GM12878 (cell line): ENCODE measurements at regions not wholly inside any gene's neighbourhood (a gene's known extent, or its start where the extent isn't known, plus 50 kb on each side); places are given as distances from the start of the nearest gene placed in this dataset.
A peak's percentile ranks its signal among the peaks of the same experiment; 100 is the strongest.

Experiments used
- ATAC-seq: fragments of 200-7000 bp; cut with Tn5 transposase; 3 replicates; pipeline ENCODE4 v1.9.1; 2020; ENCODE audit warnings: mild to moderate bottlenecking, moderate library complexity
- BruUV-seq: library from RNA; stranded (reverse); fragments of 400-500 nt; replicated peaks from 2 replicates; lab custom pipeline; 2021; lab: Mats Ljungman, UMichigan
- CTCF ChIA-PET: fragments of 300-600 bp; sonication (Branson Sonifier 250); formaldehyde crosslinking; extraction: SDS; loops from one replicate; lab custom pipeline; 2021; ENCODE audit warnings: inconsistent platforms; lab: Yijun Ruan, JAX
- POLR2A ChIA-PET: fragments of 350-600 bp; formaldehyde crosslinking; extraction: SDS; loops from one replicate; lab custom pipeline; 2021; ENCODE audit warnings: inconsistent platforms; lab: Charles Lee
- RAD21 ChIA-PET: fragments of 300-600 bp; sonication (Branson Sonifier 250); formaldehyde crosslinking; loops from one replicate; lab custom pipeline; 2023; ENCODE audit warnings: antibody characterized with exemption; ENCODE audit not compliant: unreplicated experiment; lab: Charles Lee
- SMC1A ChIA-PET: fragments of 300-600 bp; sonication (Branson Sonifier 250); formaldehyde crosslinking; loops from one replicate; lab custom pipeline; 2023; ENCODE audit not compliant: unreplicated experiment, uncharacterized antibody; lab: Charles Lee
- DNase-seq: peaks from one replicate; pipeline ENCODE4 v3.0.0-alpha.2; 2011; ENCODE audit warnings: low read depth, low spot score
- FAIRE-seq: peaks from 3 replicates; lab custom pipeline; 2011; peaks lifted over from hg19 to GRCh38; lab: Jason Lieb, UNC
- H2AFZ ChIP-seq: 2 replicates; pipeline ENCODE4 v1.6.0; 2011; ENCODE audit warnings: low read depth, low read length, control low read depth; ENCODE audit not compliant: control insufficient read depth
- H3K27ac ChIP-seq: 2 replicates; pipeline ENCODE4 v1.5.1; 2011; ENCODE audit warnings: control low read depth; ENCODE audit not compliant: control insufficient read depth, insufficient read depth
- H3K27me3 ChIP-seq, 2 experiments: replicated peaks in 1 of 2; 2 replicates each; pipeline versions ENCODE4 v1.6.0 to v1.6.1; 2011; ENCODE audit warnings: low read length in 1 of 2; ENCODE audit not compliant: control insufficient read depth in 2 of 2, insufficient read depth in 2 of 2
- H3K36me3 ChIP-seq, 2 experiments: 2 replicates each; pipeline ENCODE4 v1.5.1; 2011; ENCODE audit warnings: low read length in 1 of 2; ENCODE audit not compliant: control insufficient read depth in 2 of 2, insufficient read depth in 2 of 2
- H3K4me1 ChIP-seq: 2 replicates; pipeline ENCODE4 v1.6.1; 2011; ENCODE audit warnings: mild to moderate bottlenecking, low read length, moderate library complexity, mixed read lengths; ENCODE audit not compliant: control insufficient read depth, insufficient read depth
- H3K4me2 ChIP-seq: 2 replicates; pipeline ENCODE4 v1.6.0; 2011; ENCODE audit warnings: control low read depth; ENCODE audit not compliant: control insufficient read depth, insufficient read depth
- H3K4me3 ChIP-seq: fragments of 200-600 bp; sonication (generic); 2 replicates; pipeline ENCODE4 v1.5.1; 2016
- H3K79me2 ChIP-seq: 2 replicates; pipeline ENCODE4 v1.6.0; 2011; ENCODE audit warnings: low read length; ENCODE audit not compliant: control insufficient read depth, insufficient read depth
- H3K9ac ChIP-seq: 2 replicates; pipeline ENCODE4 v1.8.0; 2011; ENCODE audit warnings: low read length, control low read depth, mixed read lengths; ENCODE audit not compliant: control insufficient read depth, insufficient read depth
- H3K9me3 ChIP-seq: replicated peaks from 3 replicates; pipeline ENCODE4 v1.5.1; 2011; ENCODE audit warnings: mild to moderate bottlenecking, low read length; ENCODE audit not compliant: control insufficient read depth, insufficient read depth
- H4K20me1 ChIP-seq: 2 replicates; pipeline ENCODE4 v1.6.0; 2011; ENCODE audit not compliant: control insufficient read depth, insufficient read depth
- ASH2L ChIP-seq: fragments of 300-600, 200-600 bp; sonication (generic); IDR thresholded peaks from 2 replicates; pipeline ENCODE4 v1.6.1; 2017; ENCODE audit warnings: low read depth, mild to moderate bottlenecking, borderline replicate concordance
- ATF7 ChIP-seq: fragments of 450-650 bp; IDR thresholded peaks from 2 replicates; pipeline ENCODE4 v1.6.1; 2016; ENCODE audit warnings: low read depth, mild to moderate bottlenecking
- BCL11A ChIP-seq: IDR thresholded peaks from 2 replicates; pipeline ENCODE4 v1.6.1; 2011; ENCODE audit warnings: low read depth, low read length
- BCL3 ChIP-seq: IDR thresholded peaks from 2 replicates; pipeline ENCODE4 v1.6.1; 2011; ENCODE audit warnings: borderline replicate concordance, low read depth, mild to moderate bottlenecking, moderate library complexity, low read length; ENCODE audit not compliant: insufficient read depth, poor library complexity, severe bottlenecking
- CBFB ChIP-seq: IDR thresholded peaks from 2 replicates; pipeline ENCODE4 v1.6.1; 2016; ENCODE audit warnings: antibody characterized with exemption, low read depth
- CBX3 ChIP-seq: fragments of 200-600 bp; sonication (generic); IDR thresholded peaks from 2 replicates; pipeline ENCODE4 v1.6.1; 2016; ENCODE audit warnings: low read depth, borderline replicate concordance
- CUX1 ChIP-seq: IDR thresholded peaks from 2 replicates; pipeline ENCODE4 v1.6.1; 2012; ENCODE audit warnings: improper control_type of control experiment, low read depth, low read length; ENCODE audit not compliant: insufficient replicate concordance
- HDAC6 ChIP-seq: fragments of 200-600 bp; sonication (generic); IDR thresholded peaks from one replicate; pipeline ENCODE4 v1.8.0; 2017; ENCODE audit warnings: antibody characterized with exemption; ENCODE audit not compliant: unreplicated experiment
- IKZF2 ChIP-seq, 2 experiments: fragments of 450-650 bp; IDR thresholded peaks; 2 replicates each; pipeline ENCODE4 v1.6.1; 2017; ENCODE audit warnings: mild to moderate bottlenecking in 2 of 2, moderate library complexity in 2 of 2
- NRF1 ChIP-seq: conservative IDR thresholded peaks from 2 replicates; pipeline ENCODE4 v1.6.1; 2011; ENCODE audit warnings: mild to moderate bottlenecking, low read depth, low read length, improper control_type of control experiment
- RUNX3 ChIP-seq: IDR thresholded peaks from 2 replicates; pipeline ENCODE4 v1.6.1; 2012; ENCODE audit warnings: low read length, inconsistent platforms
- SREBF1 ChIP-seq: IDR thresholded peaks from 2 replicates; pipeline ENCODE4 v1.6.1; 2012; ENCODE audit warnings: mild to moderate bottlenecking, low read length
- TAF1 ChIP-seq: IDR thresholded peaks from 2 replicates; pipeline ENCODE4 v1.6.1; 2011; ENCODE audit warnings: mild to moderate bottlenecking, low read depth, low read length, borderline replicate concordance
- TCF3 ChIP-seq: IDR thresholded peaks from 2 replicates; pipeline ENCODE4 v1.6.1; 2012; ENCODE audit warnings: low read depth, mild to moderate bottlenecking, low read length, borderline replicate concordance; ENCODE audit not compliant: insufficient read depth
- ZNF217 ChIP-seq: fragments of 450-650 bp; IDR thresholded peaks from 2 replicates; pipeline ENCODE4 v1.6.1; 2017; ENCODE audit warnings: antibody characterized with exemption, mild to moderate bottlenecking
- ZNF384 ChIP-seq: IDR thresholded peaks from 2 replicates; pipeline ENCODE4 v1.6.1; 2012; ENCODE audit warnings: low read depth, mild to moderate bottlenecking, low read length, improper control_type of control experiment, borderline replicate concordance
- ZNF622 ChIP-seq: fragments of 450-650 bp; IDR thresholded peaks from 2 replicates; pipeline ENCODE4 v1.6.1; 2017; ENCODE audit warnings: mild to moderate bottlenecking, inconsistent platforms
- WGBS: methylation state at CpG from one replicate; pipeline ENCODE4 v1.1.6; 2016; ENCODE audit warnings: low lambda C conversion rate; ENCODE audit not compliant: insufficient replicate concordance, insufficient coverage; ENCODE audit errors: missing lambda C conversion rate; 5-methylcytosine and 5-hydroxymethylcytosine counted together
- in situ Hi-C: fragments of 300-500 bp; cut with MboI; formaldehyde crosslinking; loops from 9 replicates; pipeline ENCODE4 v1.14.3; 2018; ENCODE audit warnings: mixed read lengths
- intact Hi-C: fragments of 100-400 bp; cut with micrococcal nuclease; formaldehyde crosslinking; loops from one replicate; pipeline ENCODE4 v1.14.2; 2022; ENCODE audit not compliant: unreplicated experiment
- TF ChIP-seq, protein P1 (sequence below): IDR thresholded peaks from 2 replicates; pipeline ENCODE4 v1.6.1; 2011; ENCODE audit warnings: borderline replicate concordance, low read depth, mild to moderate bottlenecking, moderate library complexity, mixed read lengths, low read length; ENCODE audit not compliant: insufficient read depth; ENCODE audit errors: extremely low read length

- TF ChIP-seq ZNF217 (no peak), SREBF1 (no peak), ATF7 (no peak), NRF1 (no peak), ZNF622 (no peak)
Observed at GRCh38 chr6:74115674-74116073, 419.7 kb downstream of the CD109 start (continued).

DNA sequence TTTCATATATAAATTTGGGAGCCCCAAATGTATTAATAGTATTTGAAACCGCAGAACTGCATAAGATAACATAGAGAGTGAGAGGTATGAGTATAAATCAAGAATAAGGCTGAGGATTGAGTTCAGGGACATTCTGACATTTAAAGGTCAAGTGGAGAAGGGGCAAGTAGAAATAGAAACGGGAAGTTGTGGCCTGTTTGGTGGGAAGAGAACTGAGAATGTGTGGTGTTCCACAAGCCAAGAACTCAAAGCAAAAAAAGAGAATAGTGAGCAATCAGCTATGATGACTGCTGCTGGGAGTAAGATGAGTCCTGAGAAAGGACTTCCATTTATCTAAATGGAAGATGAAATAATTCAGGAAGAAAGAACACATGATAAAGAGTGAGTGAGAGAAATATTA, 418.4 kb downstream of the CD109 start:
- FAIRE-seq = no peak
- SMC1A ChIA-PET = no interaction called here

More for the DNA sequence above, 418.4 kb downstream of the CD109 start:
- ATAC-seq = no peak
- no peaks in the 10 kb centered on the region for H3K27me3 ChIP-seq
- no peak overlapping the region for H3K4me2 ChIP-seq
- H3K4me3 ChIP-seq = no peak overlapping the region
- intact Hi-C loops = no loop called here
- WGBS = 17% methylated on average over 2 of the region's 2 CpGs
- POLR2A ChIA-PET = no interaction called here
- no peak for DNase-seq
- RAD21 ChIA-PET = no interaction called here
- CTCF ChIA-PET = interaction anchor here (1.3 kb wide), 1 partner anchor 23 kb away, joined by 3 read pairs; no protein-coding TSS in a partner anchor
- in situ Hi-C loops = no loop called here
- H2AFZ ChIP-seq = no peak overlapping the region
- no peak overlapping the region for H3K9ac ChIP-seq
- H3K9me3 ChIP-seq = no peaks in the 10 kb centered on the region
- TF ChIP-seq ZNF217 (no peak), ASH2L (no peak), RUNX3 (peak; percentile 39; the same call in 1 of the 2 replicates), TCF3 (no peak), HDAC6 (no peak), CUX1 (no peak), BCL3 (no peak), TAF1 (no peak), CBX3 (no peak), CBFB (no peak), IKZF2 (IDR thresholded peaks at IDR 0.05) (0 out of 4 replicates have a peak, but pooled peaks of 1 of the 2 experiments have one; percentile 8), ZNF384 (no peak), BCL11A (no peak)
- TF ChIP-seq, protein P1, sequence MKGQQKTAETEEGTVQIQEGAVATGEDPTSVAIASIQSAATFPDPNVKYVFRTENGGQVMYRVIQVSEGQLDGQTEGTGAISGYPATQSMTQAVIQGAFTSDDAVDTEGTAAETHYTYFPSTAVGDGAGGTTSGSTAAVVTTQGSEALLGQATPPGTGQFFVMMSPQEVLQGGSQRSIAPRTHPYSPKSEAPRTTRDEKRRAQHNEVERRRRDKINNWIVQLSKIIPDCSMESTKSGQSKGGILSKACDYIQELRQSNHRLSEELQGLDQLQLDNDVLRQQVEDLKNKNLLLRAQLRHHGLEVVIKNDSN = no peak
- H3K27ac ChIP-seq = no peak overlapping the region
- H3K79me2 ChIP-seq = no peaks in the 10 kb centered on the region
- BruUV-seq = no TSS peak
- no peaks in the 10 kb centered on the region for H3K4me1 ChIP-seq
- H4K20me1 ChIP-seq = no peaks in the 10 kb centered on the region
- H3K36me3 ChIP-seq = no peaks in the 10 kb centered on the region
